Keratinocyte (primary cell): ENCODE measurements at regions not wholly inside any gene's neighbourhood (a gene's known extent, or its start where the extent isn't known, plus 50 kb on each side); places are given as distances from the start of the nearest gene placed in this dataset.

Experiments used
- DNase-seq: peaks from one replicate; pipeline ENCODE4 v3.0.0-alpha.2; 2011; ENCODE audit warnings: low read depth, missing footprints, low spot score
- FAIRE-seq: peaks from 2 replicates; lab custom pipeline; 2011; peaks lifted over from hg19 to GRCh38; lab: Jason Lieb, UNC
- H2AFZ ChIP-seq: 2 replicates; pipeline ENCODE4 v1.6.0; 2012; ENCODE audit warnings: low read length, control low read depth, inconsistent platforms; ENCODE audit not compliant: control insufficient read depth
- H3K27ac ChIP-seq: 2 replicates; pipeline ENCODE4 v1.5.1; 2011; ENCODE audit warnings: low read length; ENCODE audit not compliant: control insufficient read depth, insufficient read depth
- H3K27me3 ChIP-seq: 3 replicates; pipeline ENCODE4 v1.6.0; 2011; ENCODE audit warnings: low read length; ENCODE audit not compliant: control insufficient read depth, insufficient read depth; ENCODE audit errors: extremely low read depth
- H3K36me3 ChIP-seq, 2 experiments: 2 replicates in 1 of 2; 3 replicates in 1 of 2; pipeline ENCODE4 v1.5.1; 2011; ENCODE audit warnings: low read length in 2 of 2, mild to moderate bottlenecking in 1 of 2; ENCODE audit not compliant: control insufficient read depth in 2 of 2, insufficient read depth in 2 of 2; ENCODE audit errors: extremely low read depth in 1 of 2
- H3K4me1 ChIP-seq: 3 replicates; pipeline ENCODE4 v1.5.1; 2011; ENCODE audit warnings: low read length; ENCODE audit not compliant: control insufficient read depth, insufficient read depth; ENCODE audit errors: extremely low read depth
- H3K4me2 ChIP-seq: 3 replicates; pipeline ENCODE4 v1.6.0; 2011; ENCODE audit warnings: low read depth, low read length; ENCODE audit not compliant: control insufficient read depth, insufficient read depth; ENCODE audit errors: extremely low read depth
- H3K4me3 ChIP-seq, 3 experiments: fragments of 200-600 bp in 1 of 3; sonication (generic) in 1 of 3; 2 replicates in 2 of 3; 3 replicates in 1 of 3; pipeline ENCODE4 v1.5.1; 2011 to 2016; ENCODE audit warnings: low read length in 3 of 3, mild to moderate bottlenecking in 3 of 3, control low read depth in 2 of 3, inconsistent platforms in 1 of 3, low read depth in 1 of 3, mixed read lengths in 1 of 3, mixed run types in 1 of 3, moderate library complexity in 1 of 3; ENCODE audit not compliant: control insufficient read depth in 2 of 3, insufficient read depth in 2 of 3; ENCODE audit errors: extremely low read depth in 1 of 3
- H3K79me2 ChIP-seq: 2 replicates; pipeline ENCODE4 v1.6.0; 2012; ENCODE audit warnings: low read length; ENCODE audit not compliant: control insufficient read depth, insufficient read depth
- H3K9ac ChIP-seq: 3 replicates; pipeline ENCODE4 v1.6.0; 2011; ENCODE audit warnings: low read length; ENCODE audit not compliant: control insufficient read depth, insufficient read depth; ENCODE audit errors: extremely low read depth
- H3K9me1 ChIP-seq: 3 replicates; pipeline ENCODE4 v1.6.0; 2011; ENCODE audit warnings: low read length; ENCODE audit not compliant: control insufficient read depth, insufficient read depth; ENCODE audit errors: extremely low read depth
- H3K9me3 ChIP-seq: 2 replicates; pipeline ENCODE4 v1.5.1; 2012; ENCODE audit warnings: low read depth, low read length; ENCODE audit not compliant: control insufficient read depth
- H4K20me1 ChIP-seq: 3 replicates; pipeline ENCODE4 v1.6.0; 2011; ENCODE audit warnings: low read length; ENCODE audit not compliant: control insufficient read depth, insufficient read depth; ENCODE audit errors: extremely low read depth
- CTCF ChIP-seq, 3 experiments: IDR thresholded peaks in 1 of 3; conservative IDR thresholded peaks in 1 of 3; optimal IDR thresholded peaks in 1 of 3; 2 replicates in 2 of 3; 3 replicates in 1 of 3; pipeline versions ENCODE3 to v1.5.1; 2011; ENCODE audit warnings: low read length in 3 of 3, mild to moderate bottlenecking in 3 of 3, moderate library complexity in 2 of 3, control low read depth in 1 of 3, inconsistent platforms in 1 of 3; ENCODE audit not compliant: insufficient read depth in 2 of 3; ENCODE audit errors: extremely low read depth in 1 of 3
- EZH2 ChIP-seq: IDR thresholded peaks from one replicate; pipeline ENCODE4 v1.6.1; 2012; ENCODE audit warnings: inconsistent platforms, mild to moderate bottlenecking, low read length, moderate library complexity
- dilution Hi-C: fragments of 300-500 bp; cut with MboI; formaldehyde crosslinking; loops from one replicate; pipeline ENCODE4 v1.7.0; 2020; ENCODE audit warnings: low sequenced_read_pairs; ENCODE audit not compliant: extremely low pct_ligation_motif_present

GRCh38 chr3:72520690-72521308 lies 327.4 kb downstream of the SHQ1 start:
- Histone ChIP-seq H3K9me3 (no peaks in the 10 kb centered on the region), H3K4me1 (no peaks in the 10 kb centered on the region), H4K20me1 (no peaks in the 10 kb centered on the region), H3K4me2 (no peak overlapping the region), H3K9me1 (no peaks in the 10 kb centered on the region), H3K79me2 (no peaks in the 10 kb centered on the region), H3K27ac (no peak overlapping the region), H3K27me3 (no peaks in the 10 kb centered on the region), H2AFZ (no peak overlapping the region), H3K4me3 (no peak overlapping the region), H3K36me3 (no peaks in the 10 kb centered on the region), H3K9ac (no peak overlapping the region)
- DNase-seq (no peak), FAIRE-seq (no peak)
- TF ChIP-seq EZH2: no peak
- TF ChIP-seq CTCF (optimal IDR thresholded peaks at IDR 0.05 in 1 of 3, IDR thresholded peaks at IDR 0.05 in 1 of 3, conservative IDR thresholded peaks at IDR 0.05 in 1 of 3; ENCODE audit: extremely low read depth in 1 of 3, insufficient read depth in 2 of 3, low read length in 3 of 3): no peak
- dilution Hi-C loops: no loop called here

GRCh38 chr3:72519946-72520604 lies 328.2 kb downstream of the SHQ1 start:
- dilution Hi-C loops: no loop called here
- no peaks in the 10 kb centered on the region for H3K79me2 ChIP-seq
- no peaks in the 10 kb centered on the region for H3K9me3 ChIP-seq
- no peaks in the 10 kb centered on the region for H3K36me3 ChIP-seq
- H3K9ac ChIP-seq: no peak overlapping the region
- H4K20me1 ChIP-seq: no peaks in the 10 kb centered on the region
- H3K27ac ChIP-seq: no peak overlapping the region
- H3K4me1 ChIP-seq: no peaks in the 10 kb centered on the region
- H2AFZ ChIP-seq: no peak overlapping the region
- H3K4me2 ChIP-seq: no peak overlapping the region
- H3K4me3 ChIP-seq: no peak overlapping the region
- H3K27me3 ChIP-seq: no peaks in the 10 kb centered on the region
- DNase-seq (no peak), FAIRE-seq (peak; percentile 59)
- no peaks in the 10 kb centered on the region for H3K9me1 ChIP-seq
- TF ChIP-seq EZH2 (no peak), CTCF (optimal IDR thresholded peaks at IDR 0.05 in 1 of 3, IDR thresholded peaks at IDR 0.05 in 1 of 3, conservative IDR thresholded peaks at IDR 0.05 in 1 of 3; ENCODE audit: extremely low read depth in 1 of 3, insufficient read depth in 2 of 3, low read length in 3 of 3) (no peak)
